T-helper 1 cell treated with Interleukin-12 subunit alpha and Interleukin-12 subunit beta and Interleukin-4 antibody, amounts not matched to agents 30 ng/mL and 1 ng/mL, for 36 hours (primary cell): ENCODE measurements at regions not wholly inside any gene's neighbourhood (a gene's known extent, or its start where the extent isn't known, plus 50 kb on each side); places are given as distances from the start of the nearest gene placed in this dataset.

ENCODE experiments used
- intact Hi-C: fragments of 100-400 bp; cut with micrococcal nuclease; formaldehyde crosslinking; loops from one replicate; pipeline ENCODE4 v1.15.1; 2024

GRCh38 chr4:64489628-64490027 lies 80.4 kb upstream of the TECRL start:
- intact Hi-C loops, result no loop called here

GRCh38 chr4:64479338-64479737 lies 70.1 kb upstream of the TECRL start:
- intact Hi-C loops, result no loop called here

- intact Hi-C loops, result no loop called here
Observed at GRCh38 chr4:64477127-64477526, 67.9 kb upstream of the TECRL start.

- intact Hi-C loops, result no loop called here
Observed at GRCh38 chr4:64465263-64465662, 56.0 kb upstream of the TECRL start.

- intact Hi-C loops, result no loop called here
Observed at GRCh38 chr4:64464581-64464980, 55.3 kb upstream of the TECRL start.
